CD4-positive, alpha-beta memory T cell (primary cell): ENCODE measurements at regions not wholly inside any gene's neighbourhood (a gene's known extent, or its start where the extent isn't known, plus 50 kb on each side); places are given as distances from the start of the nearest gene placed in this dataset.

ENCODE experiments used
- CTCF ChIA-PET: fragments of 350-600 bp; sonication (Branson Sonifier 250); formaldehyde crosslinking; loops from one replicate; lab custom pipeline; 2021; ENCODE audit warnings: inconsistent platforms; ENCODE audit not compliant: partially characterized antibody; lab: Charles Lee
- POLR2A ChIA-PET: fragments of 350-600 bp; sonication (Branson Sonifier 250); formaldehyde crosslinking; loops from one replicate; lab custom pipeline; 2021; ENCODE audit not compliant: partially characterized antibody; lab: Charles Lee
- DNase-seq, 5 donors: peaks; one replicate each; pipeline versions ENCODE4 v3.0.0 to v3.0.0-alpha.2; 2020 to 2022; ENCODE audit warnings: mixed read lengths in 1 of 5
- H3K27ac ChIP-seq: one replicate; pipeline ENCODE4 v1.7.0; 2013; ENCODE audit warnings: low read depth, low read length
- H3K27me3 ChIP-seq: 2 replicates; pipeline ENCODE4 v1.7.0; 2013; ENCODE audit warnings: mild to moderate bottlenecking, low read length, moderate library complexity; ENCODE audit not compliant: insufficient read depth
- H3K36me3 ChIP-seq: 2 replicates; pipeline ENCODE4 v1.7.0; 2013; ENCODE audit warnings: mild to moderate bottlenecking, low read length, moderate library complexity; ENCODE audit not compliant: insufficient read depth
- H3K4me1 ChIP-seq: 2 replicates; pipeline ENCODE4 v1.7.0; 2013; ENCODE audit warnings: mild to moderate bottlenecking, low read length, moderate library complexity; ENCODE audit not compliant: insufficient read depth
- H3K4me3 ChIP-seq, 2 donors: one replicate each; pipeline ENCODE4 v1.7.0; 2013; ENCODE audit warnings: low read length in 2 of 2, mild to moderate bottlenecking in 1 of 2
- H3K9me3 ChIP-seq, 2 donors: one replicate each; pipeline ENCODE4 v1.7.0; 2013; ENCODE audit warnings: low read length in 2 of 2, control low read depth in 1 of 2; ENCODE audit not compliant: control insufficient read depth in 1 of 2
- H3K27ac Mint-ChIP-seq, 7 donors: one replicate each; pipeline ENCODE4 v1.8.0; 2020 to 2021; ENCODE audit warnings: mixed read lengths in 7 of 7, mild to moderate bottlenecking in 6 of 7, inconsistent platforms in 3 of 7, moderate library complexity in 3 of 7
- H3K27me3 Mint-ChIP-seq, 2 donors: one replicate each; pipeline ENCODE4 v1.8.0; 2020 to 2021; ENCODE audit warnings: mixed read lengths in 2 of 2
- H3K36me3 Mint-ChIP-seq, 2 donors: one replicate each; pipeline ENCODE4 v1.8.0; 2020 to 2021; ENCODE audit warnings: mixed read lengths in 2 of 2, inconsistent platforms in 1 of 2, mild to moderate bottlenecking in 1 of 2
- H3K4me1 Mint-ChIP-seq, 4 donors: one replicate each; pipeline ENCODE4 v1.8.0; 2020 to 2021; ENCODE audit warnings: mixed read lengths in 4 of 4, mild to moderate bottlenecking in 1 of 4
- H3K4me3 Mint-ChIP-seq, 8 donors: one replicate each; pipeline ENCODE4 v1.8.0; 2020 to 2021; ENCODE audit warnings: mixed read lengths in 8 of 8, mild to moderate bottlenecking in 7 of 8, moderate library complexity in 6 of 8, inconsistent platforms in 3 of 8
- H3K9me3 Mint-ChIP-seq, 8 donors: one replicate each; pipeline ENCODE4 v1.8.0; 2020 to 2021; ENCODE audit warnings: mixed read lengths in 8 of 8, mild to moderate bottlenecking in 5 of 8, inconsistent platforms in 3 of 8, moderate library complexity in 1 of 8
- intact Hi-C: fragments of 100-400 bp; cut with micrococcal nuclease; formaldehyde crosslinking; loops from one replicate; pipeline ENCODE4 v1.15.1; 2023

GRCh38 chrX:12007881-12008280, 130.4 kb upstream of the FRMPD4 start:
- POLR2A ChIA-PET = no interaction called here
- Histone ChIP-seq H3K27ac (no peak overlapping the region), H3K27me3 (no peaks in the 10 kb centered on the region), H3K4me3 (no peak overlapping the region), H3K4me1 (no peaks in the 10 kb centered on the region), H3K36me3 (no peaks in the 10 kb centered on the region), H3K9me3 (no peaks in the 10 kb centered on the region)
- CTCF ChIA-PET = no interaction called here
- intact Hi-C loops = no loop called here
- H3K27ac Mint-ChIP-seq = no peak overlapping the region
- H3K4me3 Mint-ChIP-seq = no peak overlapping the region
- H3K27me3 Mint-ChIP-seq = no peaks in the 10 kb centered on the region
- DNase-seq = no peak
- H3K9me3 Mint-ChIP-seq = peaks cover 0 to 5% (median 0%) of the 10 kb centered on the region in 8 donors
- H3K36me3 Mint-ChIP-seq = no peaks in the 10 kb centered on the region
- H3K4me1 Mint-ChIP-seq = peaks cover 0 to 4% (median under 1%) of the 10 kb centered on the region in 4 donors

- ChIA-PET CTCF (no interaction called here), POLR2A (no interaction called here)
- no peaks in the 10 kb centered on the region for H3K9me3 ChIP-seq
- Mint-ChIP-seq H3K27ac (no peak overlapping the region), H3K27me3 (no peaks in the 10 kb centered on the region), H3K4me1 (peaks cover 0 to 4% (median under 1%) of the 10 kb centered on the region in 4 donors), H3K36me3 (no peaks in the 10 kb centered on the region), H3K9me3 (peaks cover 0 to 5% (median 0%) of the 10 kb centered on the region in 8 donors), H3K4me3 (no peak overlapping the region)
- intact Hi-C loops = no loop called here
- no peak overlapping the region for H3K4me3 ChIP-seq
- no peaks in the 10 kb centered on the region for H3K36me3 ChIP-seq
- H3K4me1 ChIP-seq = no peaks in the 10 kb centered on the region
- no peak overlapping the region for H3K27ac ChIP-seq
- no peak for DNase-seq
- no peaks in the 10 kb centered on the region for H3K27me3 ChIP-seq
These were observed 127.8 kb upstream of the FRMPD4 start for GRCh38 chrX:12010436-12010835.

- no peaks in the 10 kb centered on the region for H3K36me3 Mint-ChIP-seq
- H3K4me1 Mint-ChIP-seq = peaks cover 0 to 4% (median under 1%) of the 10 kb centered on the region in 4 donors
- peaks cover 0 to 2% (median 0%) of the 10 kb centered on the region in 8 donors for H3K9me3 Mint-ChIP-seq
- no peak for DNase-seq
- ChIA-PET CTCF (no interaction called here), POLR2A (no interaction called here)
- no peaks in the 10 kb centered on the region for H3K4me1 ChIP-seq
- H3K9me3 ChIP-seq = no peaks in the 10 kb centered on the region
- H3K27me3 Mint-ChIP-seq = no peaks in the 10 kb centered on the region
- no peak overlapping the region for H3K27ac Mint-ChIP-seq
- no peak overlapping the region for H3K27ac ChIP-seq
- no peak overlapping the region for H3K4me3 ChIP-seq
- H3K27me3 ChIP-seq = no peaks in the 10 kb centered on the region
- H3K36me3 ChIP-seq = no peaks in the 10 kb centered on the region
- intact Hi-C loops = no loop called here
- no peak overlapping the region for H3K4me3 Mint-ChIP-seq
These were observed 127.2 kb upstream of the FRMPD4 start for GRCh38 chrX:12011075-12011474.

DNA sequence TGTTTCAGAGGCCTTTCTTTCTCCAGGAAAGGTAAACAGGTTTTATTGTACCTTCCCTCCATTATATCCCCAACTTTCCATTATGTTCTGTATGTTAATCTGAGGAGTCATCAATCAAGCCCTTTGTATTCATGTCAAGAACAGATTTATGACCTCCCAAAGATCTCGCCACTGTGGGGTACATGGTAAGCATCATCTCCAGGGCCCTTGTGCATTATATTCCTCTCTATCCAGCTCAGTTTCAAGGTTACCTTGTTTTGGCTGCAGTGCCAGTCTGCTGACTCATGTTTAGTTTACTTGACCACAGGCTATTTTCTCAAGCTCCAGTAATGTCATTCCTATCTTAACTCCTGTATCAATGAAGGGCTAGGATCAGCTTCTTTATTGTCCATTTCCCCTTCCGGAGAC, 125.1 kb upstream of the FRMPD4 start:
- Histone ChIP-seq H3K4me3 (no peak overlapping the region), H3K27me3 (no peaks in the 10 kb centered on the region), H3K27ac (no peak overlapping the region), H3K4me1 (no peaks in the 10 kb centered on the region), H3K9me3 (no peaks in the 10 kb centered on the region), H3K36me3 (no peaks in the 10 kb centered on the region)
- ChIA-PET POLR2A (no interaction called here), CTCF (no interaction called here)
- intact Hi-C loops = no loop called here
- Mint-ChIP-seq H3K36me3 (no peaks in the 10 kb centered on the region), H3K4me3 (no peak overlapping the region), H3K27ac (no peak overlapping the region), H3K27me3 (no peaks in the 10 kb centered on the region), H3K4me1 (no peaks in the 10 kb centered on the region), H3K9me3 (peaks cover 0 to 4% (median 0%) of the 10 kb centered on the region in 8 donors)
- no peak for DNase-seq

DNA sequence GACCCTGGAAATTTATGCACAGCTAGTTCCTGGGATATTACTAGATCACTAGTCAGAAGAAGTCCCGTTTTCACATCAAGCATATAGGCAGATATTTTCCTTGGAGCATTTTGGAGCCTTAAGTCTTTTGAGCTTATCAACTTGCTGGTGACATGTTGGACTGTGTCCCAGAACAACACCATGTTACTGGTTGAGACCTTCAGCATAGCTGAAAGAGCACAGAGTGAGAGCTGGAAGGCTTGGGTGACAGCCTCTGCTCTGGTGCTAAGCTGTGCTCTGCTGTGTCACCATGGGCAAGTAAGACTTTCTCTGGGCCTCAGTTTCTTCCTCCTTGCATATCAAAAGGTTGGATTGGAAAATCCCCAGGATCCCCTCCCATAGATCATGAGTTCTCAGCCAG, 116.6 kb upstream of the FRMPD4 start:
- Mint-ChIP-seq H3K27ac (no peak overlapping the region), H3K36me3 (no peaks in the 10 kb centered on the region), H3K9me3 (peaks cover 0 to 4% (median 0%) of the 10 kb centered on the region in 8 donors), H3K27me3 (no peaks in the 10 kb centered on the region), H3K4me1 (no peaks in the 10 kb centered on the region), H3K4me3 (no peak overlapping the region)
- ChIA-PET CTCF (no interaction called here), POLR2A (no interaction called here)
- intact Hi-C loops = no loop called here
- DNase-seq = no peak
- H3K36me3 ChIP-seq = no peaks in the 10 kb centered on the region
- H3K4me1 ChIP-seq = no peaks in the 10 kb centered on the region
- H3K4me3 ChIP-seq = no peak overlapping the region
- H3K9me3 ChIP-seq = no peaks in the 10 kb centered on the region
- no peaks in the 10 kb centered on the region for H3K27me3 ChIP-seq
- no peak overlapping the region for H3K27ac ChIP-seq

DNA sequence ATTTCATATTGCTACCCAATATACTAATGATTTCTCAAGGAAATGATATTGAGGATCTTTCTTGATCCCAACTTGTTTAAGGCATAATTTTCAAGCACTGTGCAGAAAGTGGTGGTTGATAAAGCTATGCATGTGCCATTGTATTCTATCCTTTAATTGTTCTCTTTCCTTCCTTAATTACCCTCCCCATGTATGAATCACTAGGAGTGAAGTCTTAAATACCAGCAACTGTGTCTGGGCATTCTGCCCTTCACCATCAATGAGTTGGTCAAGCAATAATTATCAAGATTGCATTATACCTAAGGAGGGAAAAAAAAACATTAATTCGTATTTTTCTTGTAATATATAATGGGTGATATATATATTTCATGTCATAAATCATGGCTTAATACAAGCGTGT, 111.8 kb upstream of the FRMPD4 start:
- Mint-ChIP-seq H3K27ac (no peak overlapping the region), H3K4me1 (no peaks in the 10 kb centered on the region), H3K27me3 (no peaks in the 10 kb centered on the region), H3K9me3 (peaks cover 0 to 2% (median 0%) of the 10 kb centered on the region in 8 donors), H3K36me3 (no peaks in the 10 kb centered on the region), H3K4me3 (no peak overlapping the region)
- intact Hi-C loops = no loop called here
- Histone ChIP-seq H3K27ac (no peak overlapping the region), H3K4me3 (no peak overlapping the region), H3K4me1 (no peaks in the 10 kb centered on the region), H3K27me3 (no peaks in the 10 kb centered on the region), H3K36me3 (no peaks in the 10 kb centered on the region), H3K9me3 (no peaks in the 10 kb centered on the region)
- no peak for DNase-seq
- ChIA-PET POLR2A (no interaction called here), CTCF (no interaction called here)

- Mint-ChIP-seq H3K4me3 (no peak overlapping the region), H3K36me3 (no peaks in the 10 kb centered on the region)
These were observed 106.2 kb upstream of the FRMPD4 start for GRCh38 chrX:12032082-12032481.

DNA sequence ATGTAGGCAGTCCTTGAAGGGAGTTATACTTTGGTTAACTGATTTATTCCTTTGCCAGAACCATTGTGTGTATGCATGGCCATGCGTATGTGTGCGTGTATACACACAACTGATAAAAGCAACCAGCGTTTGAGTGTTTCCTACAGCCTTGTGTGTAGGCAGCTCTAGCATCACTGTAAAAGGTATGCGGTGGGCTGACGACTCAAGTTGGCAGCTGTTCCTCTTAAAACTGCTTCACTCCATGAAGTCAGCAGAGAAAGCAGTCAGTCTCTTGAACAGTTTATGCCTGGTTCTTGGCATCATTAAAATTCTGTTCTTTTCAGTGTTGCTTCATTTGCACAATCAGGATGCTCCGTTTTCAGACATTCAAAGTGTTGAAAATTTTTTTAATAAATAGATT, 103.5 kb upstream of the FRMPD4 start:
- no peaks in the 10 kb centered on the region for H3K9me3 ChIP-seq
- intact Hi-C loops = no loop called here
- ChIA-PET CTCF (no interaction called here), POLR2A (no interaction called here)
- H3K27ac ChIP-seq = no peak overlapping the region
- Mint-ChIP-seq H3K4me1 (no peaks in the 10 kb centered on the region), H3K9me3 (peaks cover 0 to 2% (median 0%) of the 10 kb centered on the region in 8 donors), H3K4me3 (no peak overlapping the region), H3K27ac (no peak overlapping the region), H3K36me3 (no peaks in the 10 kb centered on the region), H3K27me3 (no peaks in the 10 kb centered on the region)
- no peak for DNase-seq
- no peaks in the 10 kb centered on the region for H3K27me3 ChIP-seq
- no peaks in the 10 kb centered on the region for H3K4me1 ChIP-seq
- no peaks in the 10 kb centered on the region for H3K36me3 ChIP-seq
- no peak overlapping the region for H3K4me3 ChIP-seq

More at GRCh38 chrX:12032082-12032481, 106.2 kb upstream of the FRMPD4 start:
- CTCF ChIA-PET = no interaction called here
- Histone ChIP-seq H3K27ac (no peak overlapping the region), H3K4me3 (no peak overlapping the region), H3K4me1 (no peaks in the 10 kb centered on the region), H3K36me3 (no peaks in the 10 kb centered on the region), H3K27me3 (no peaks in the 10 kb centered on the region), H3K9me3 (no peaks in the 10 kb centered on the region)
- no peak for DNase-seq
- Mint-ChIP-seq H3K4me1 (no peaks in the 10 kb centered on the region), H3K27ac (no peak overlapping the region), H3K27me3 (no peaks in the 10 kb centered on the region), H3K9me3 (peaks cover 0 to 2% (median 0%) of the 10 kb centered on the region in 8 donors)
- POLR2A ChIA-PET = no interaction called here
- intact Hi-C loops = no loop called here
